GM18519 (cell line): ENCODE measurements at regions not wholly inside any gene's neighbourhood (a gene's known extent, or its start where the extent isn't known, plus 50 kb on each side); places are given as distances from the start of the nearest gene placed in this dataset.

Experiments used
- ATAC-seq: cut with Tn5 transposase; IDR thresholded peaks from one replicate; pipeline ENCODE4 v1.9.1; 2021; ENCODE audit warnings: mild to moderate bottlenecking, moderate library complexity; ENCODE audit not compliant: unreplicated experiment, low FRiP score

DNA sequence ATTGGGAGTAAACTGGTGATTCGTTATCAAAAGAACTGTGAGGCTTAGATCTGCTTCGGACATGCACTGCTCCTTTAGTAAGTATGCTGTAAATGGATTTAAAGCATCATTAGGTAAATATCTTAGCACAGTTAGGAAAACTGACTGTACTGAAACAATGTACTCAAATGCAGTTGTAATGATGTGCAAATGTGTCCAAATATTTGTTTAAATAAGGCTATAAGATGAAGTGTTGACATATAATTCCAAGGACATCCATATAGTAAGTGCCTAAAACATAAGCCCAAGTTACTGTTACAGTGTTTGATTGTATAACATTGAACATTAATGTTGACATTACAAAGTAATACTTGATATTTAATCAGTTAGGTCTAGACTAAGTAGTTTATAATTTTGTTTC, 512.5 kb upstream of the CDH18 start:
- no peak for ATAC-seq

DNA sequence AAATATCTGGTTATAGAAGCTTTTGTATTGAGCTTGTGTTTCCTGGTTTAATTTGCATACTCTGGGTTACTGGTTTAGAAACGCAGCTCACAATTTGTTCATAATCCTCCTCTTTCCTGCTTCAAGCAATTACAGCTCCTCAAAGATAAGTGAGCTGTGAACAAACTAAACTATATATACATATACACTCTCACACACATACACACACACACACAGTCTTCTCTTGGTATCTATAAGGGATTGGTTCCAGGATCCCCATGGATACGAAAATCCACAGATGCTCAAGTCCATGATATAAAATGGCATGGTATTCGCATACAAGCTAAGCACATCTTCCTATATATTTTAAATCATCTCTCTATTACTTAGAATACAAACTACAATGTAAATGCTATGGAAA, 510.9 kb upstream of the CDH18 start:
- ATAC-seq, result no peak

DNA sequence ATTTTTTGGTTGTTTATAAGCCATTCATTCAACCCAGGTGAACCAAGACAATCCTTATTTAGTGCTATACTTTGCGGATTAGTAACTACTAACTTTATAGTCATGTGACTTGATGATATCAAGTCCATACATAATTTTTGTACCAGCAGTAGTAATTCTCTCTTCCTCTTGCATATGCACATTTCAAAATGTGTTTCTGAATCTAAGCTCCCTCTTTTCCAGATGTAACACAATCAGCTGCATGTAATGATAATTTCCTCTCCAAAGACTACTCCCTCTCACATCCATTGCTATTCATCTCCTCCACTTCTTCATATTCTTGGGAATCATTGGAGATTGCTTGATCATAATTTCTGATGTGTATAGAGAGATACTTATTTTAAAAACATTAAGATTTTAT, 510.1 kb upstream of the CDH18 start:
- ATAC-seq, result no peak

DNA sequence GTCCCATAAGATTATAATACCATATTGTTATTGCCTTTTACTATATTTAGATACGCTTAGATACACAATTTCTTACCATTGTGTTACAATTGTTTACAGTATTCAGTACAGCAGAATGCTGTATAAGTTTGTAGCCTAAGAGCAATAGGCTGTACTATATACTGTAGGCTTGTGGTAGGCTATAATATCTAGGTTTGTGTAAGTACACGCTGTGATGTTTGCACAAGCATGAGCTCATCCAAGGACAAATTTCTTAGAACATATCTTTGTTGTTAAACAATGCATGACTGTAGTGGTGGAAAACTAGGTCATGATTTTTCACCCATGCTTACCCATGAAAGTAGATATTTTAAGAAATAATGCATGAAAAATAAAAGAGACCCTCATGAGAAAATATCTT, 509.4 kb upstream of the CDH18 start:
- ATAC-seq, result no peak

DNA sequence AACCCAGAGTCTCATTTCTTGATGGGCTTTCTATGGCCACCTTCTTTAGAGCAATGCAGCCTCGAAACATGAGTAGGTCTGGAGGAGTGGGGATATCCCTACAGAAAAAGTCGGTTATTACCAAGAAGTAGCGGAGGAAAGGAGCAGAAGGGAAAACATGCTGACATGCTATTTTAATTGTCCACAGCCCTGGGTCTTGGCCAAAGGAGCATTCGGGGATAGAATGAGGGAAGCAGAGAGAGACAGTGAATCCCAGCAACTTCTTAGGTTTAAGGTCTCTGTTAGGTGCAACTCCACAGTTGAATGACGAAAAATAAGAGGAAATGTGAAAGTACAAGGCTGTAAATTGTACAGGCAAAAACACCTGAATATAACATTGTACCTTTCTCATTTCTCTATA, 506.7 kb upstream of the CDH18 start:
- ATAC-seq, result no peak

DNA sequence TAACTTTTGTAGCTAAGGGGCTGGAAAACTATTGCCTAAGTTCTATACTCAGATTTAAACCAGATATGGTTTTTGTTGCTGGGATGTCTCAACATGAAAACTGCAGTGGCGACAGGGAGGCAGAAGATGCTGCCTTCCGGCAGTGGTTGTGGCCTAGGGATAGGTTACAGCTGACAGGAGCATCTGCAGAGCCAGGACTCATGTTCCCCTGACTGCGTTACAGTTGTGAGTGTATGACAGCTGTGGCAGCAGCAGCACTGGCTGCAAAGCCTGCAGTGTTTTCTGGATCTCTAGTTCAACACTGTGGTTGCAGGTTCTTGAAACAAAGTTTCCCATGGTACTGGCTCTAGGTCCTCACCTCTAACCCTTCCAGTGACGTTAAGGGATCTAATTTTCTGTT, 498.8 kb upstream of the CDH18 start:
- no peak for ATAC-seq

DNA sequence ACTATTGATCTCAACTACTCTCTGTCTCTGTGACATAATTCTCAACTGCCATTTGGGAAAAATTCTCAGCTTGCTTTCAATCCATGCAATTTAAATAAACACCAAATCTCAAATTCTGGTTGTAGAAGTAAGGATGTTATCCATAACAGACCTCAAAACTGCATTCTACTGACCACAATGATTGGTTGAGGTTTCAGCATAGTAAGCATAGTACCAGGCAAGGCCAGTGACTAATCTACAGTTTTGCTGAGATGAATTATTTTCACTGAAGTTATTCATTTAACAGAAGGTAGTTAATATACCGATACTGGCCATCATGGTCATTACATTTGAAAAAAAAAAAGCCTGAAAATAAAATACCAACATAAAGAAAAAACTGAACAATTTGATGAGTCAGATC, 488.0 kb upstream of the CDH18 start:
- no peak for ATAC-seq

DNA sequence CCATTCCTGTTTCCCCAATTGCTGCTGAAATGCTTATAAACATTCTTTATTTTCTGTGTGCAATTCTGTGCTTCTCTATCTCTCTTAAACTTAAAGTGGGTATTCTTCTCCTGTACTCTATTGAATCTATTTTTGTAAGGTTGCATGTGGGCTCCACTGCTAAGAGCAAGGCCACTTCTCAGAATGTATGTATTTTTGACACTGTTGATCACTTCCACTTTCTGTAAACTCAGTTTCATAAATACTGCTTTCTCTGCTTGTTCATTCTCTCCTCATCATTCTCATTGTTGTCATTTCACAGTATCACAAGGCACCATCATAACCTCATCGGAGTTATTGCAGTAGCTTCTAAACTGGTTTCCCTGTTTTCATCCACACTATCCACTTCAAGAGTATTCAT, 483.0 kb upstream of the CDH18 start:
- no peak for ATAC-seq

DNA sequence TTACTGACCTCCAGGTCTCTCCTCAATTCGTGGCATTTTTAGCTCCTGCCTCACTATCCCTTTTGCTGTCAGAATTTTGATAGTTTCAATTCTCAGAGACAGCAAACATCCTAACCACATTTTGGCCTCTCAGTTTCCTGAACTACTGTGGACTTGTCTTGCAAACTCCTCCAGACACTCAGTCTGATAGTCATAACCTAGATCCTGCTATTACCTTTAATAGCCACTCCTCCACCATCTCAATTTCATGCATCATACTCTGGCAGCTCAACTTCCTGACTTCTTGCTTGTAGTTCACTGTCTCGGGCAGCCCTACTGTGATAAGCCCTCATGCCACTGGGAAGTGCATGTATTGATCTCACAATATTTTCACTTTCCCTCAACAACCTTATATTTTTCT, 481.8 kb upstream of the CDH18 start:
- ATAC-seq, result no peak

DNA sequence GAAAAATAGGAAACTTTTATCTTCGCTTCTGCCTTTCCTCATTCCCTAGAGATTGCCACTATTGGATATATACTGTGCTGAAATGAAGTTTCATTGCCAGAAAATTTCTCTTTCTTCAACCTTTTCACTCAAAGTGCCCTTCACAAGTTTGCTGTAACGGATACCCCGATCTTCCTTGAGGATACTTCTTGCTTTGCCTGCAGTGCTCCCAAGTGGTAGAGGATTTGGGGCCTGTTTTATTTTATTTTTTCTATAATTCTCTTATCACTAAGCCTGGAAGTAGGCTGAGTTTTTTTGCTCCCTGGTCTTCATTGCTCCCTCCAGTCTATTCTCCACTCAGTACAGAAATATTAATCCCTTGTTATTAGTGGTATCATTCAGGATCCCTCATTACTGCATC, 481.4 kb upstream of the CDH18 start:
- no peak for ATAC-seq

DNA sequence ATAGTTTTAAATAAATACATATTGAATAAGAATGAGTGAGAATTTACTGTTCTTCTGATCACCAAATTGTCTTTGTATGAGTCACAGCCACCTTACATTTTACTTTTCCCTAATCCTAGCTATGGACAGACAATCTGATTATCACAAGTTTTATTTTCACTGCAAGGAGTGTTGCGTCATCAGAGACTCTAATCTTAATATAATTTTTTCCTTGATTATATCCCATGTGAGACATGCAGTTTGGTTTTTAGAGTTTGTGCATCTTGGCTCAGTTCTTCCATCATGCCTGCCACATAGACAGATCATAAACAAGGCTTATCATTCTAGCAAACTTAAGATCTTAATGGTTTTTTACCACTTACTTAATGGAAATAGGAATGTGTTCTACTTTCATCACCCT, 478.5 kb upstream of the CDH18 start:
- ATAC-seq, result no peak

DNA sequence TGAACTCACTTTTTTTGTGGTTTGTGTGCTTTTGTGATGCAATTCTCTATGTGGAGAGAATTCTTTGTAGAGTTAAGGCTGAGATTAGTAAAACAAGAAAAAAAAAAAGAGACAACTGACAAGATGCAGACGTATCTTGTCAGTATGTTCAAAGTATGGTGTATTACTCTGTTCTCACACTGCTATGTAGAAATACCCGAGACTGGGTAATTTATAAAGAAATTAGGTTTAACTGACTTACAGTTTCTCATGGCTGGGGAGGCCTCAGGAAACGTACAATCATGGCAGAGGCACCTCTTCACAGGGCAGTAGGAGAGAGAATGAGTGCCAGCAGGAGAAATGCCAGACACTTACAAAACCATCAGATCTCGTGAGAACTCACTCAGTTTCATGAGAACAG, 475.2 kb upstream of the CDH18 start:
- ATAC-seq, result no peak

DNA sequence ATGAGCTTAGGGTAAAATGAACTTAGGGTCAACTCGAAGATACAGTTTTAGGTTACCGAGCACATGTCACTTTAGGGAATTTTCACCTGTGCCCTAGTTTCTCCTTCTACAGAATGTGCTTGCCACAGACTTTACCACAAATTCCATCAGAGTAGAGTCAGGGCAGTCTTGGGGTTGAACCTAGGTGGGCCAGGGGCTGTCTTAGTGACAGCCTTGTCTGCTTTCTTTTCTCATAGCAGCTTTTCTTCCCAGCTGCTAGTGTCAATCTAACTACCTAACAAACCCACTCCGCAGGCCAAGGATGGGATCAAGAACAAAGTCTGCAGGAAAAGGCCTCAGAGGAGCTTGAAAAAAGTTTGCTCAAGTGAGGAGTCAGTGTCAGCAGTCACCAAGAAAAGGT, 458.1 kb upstream of the CDH18 start:
- no peak for ATAC-seq

DNA sequence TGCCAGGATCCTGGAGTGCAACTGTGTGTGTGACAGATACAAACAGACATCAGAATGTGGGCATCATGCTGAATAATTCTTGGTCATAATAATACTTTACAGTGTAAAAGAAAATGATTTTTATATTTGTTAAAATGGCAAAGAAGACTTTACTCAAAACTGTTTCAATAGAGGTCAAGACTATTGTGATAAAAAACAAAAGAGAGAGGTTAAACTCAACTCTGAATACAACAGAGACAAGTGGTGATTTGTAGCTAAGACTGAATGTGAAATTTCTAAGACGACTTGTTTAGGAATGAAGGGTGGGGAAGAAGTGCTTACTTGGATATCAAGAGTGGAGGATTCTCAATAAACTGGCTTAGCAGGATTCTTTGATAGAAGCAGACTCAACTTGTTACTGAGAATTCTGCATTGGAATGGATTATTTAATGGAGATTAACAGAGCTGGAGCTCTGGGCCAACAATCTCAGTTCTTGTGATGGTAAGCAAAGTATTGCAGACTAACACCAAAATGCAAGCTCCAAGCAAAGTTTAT, 457.4 kb upstream of the CDH18 start:
- ATAC-seq, result no peak

DNA sequence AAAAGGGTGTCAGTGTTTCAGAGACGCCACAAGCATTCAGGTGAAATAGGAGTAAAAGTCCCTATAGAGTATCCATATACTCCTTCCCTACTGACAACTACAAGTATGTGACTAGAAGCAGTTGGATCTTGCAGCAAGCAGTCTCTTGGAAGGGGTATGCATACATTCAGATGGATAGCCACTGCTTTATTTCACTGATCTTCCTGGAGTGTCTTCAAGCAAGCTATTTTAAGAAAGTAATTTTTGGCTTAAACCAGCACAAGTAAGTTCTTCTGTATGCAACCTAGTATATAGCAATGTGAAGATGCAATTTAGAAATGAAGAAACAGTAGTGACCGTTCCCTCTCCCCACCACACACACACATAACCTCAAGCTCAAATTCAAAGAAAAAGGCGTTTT, 446.8 kb upstream of the CDH18 start:
- no peak for ATAC-seq

DNA sequence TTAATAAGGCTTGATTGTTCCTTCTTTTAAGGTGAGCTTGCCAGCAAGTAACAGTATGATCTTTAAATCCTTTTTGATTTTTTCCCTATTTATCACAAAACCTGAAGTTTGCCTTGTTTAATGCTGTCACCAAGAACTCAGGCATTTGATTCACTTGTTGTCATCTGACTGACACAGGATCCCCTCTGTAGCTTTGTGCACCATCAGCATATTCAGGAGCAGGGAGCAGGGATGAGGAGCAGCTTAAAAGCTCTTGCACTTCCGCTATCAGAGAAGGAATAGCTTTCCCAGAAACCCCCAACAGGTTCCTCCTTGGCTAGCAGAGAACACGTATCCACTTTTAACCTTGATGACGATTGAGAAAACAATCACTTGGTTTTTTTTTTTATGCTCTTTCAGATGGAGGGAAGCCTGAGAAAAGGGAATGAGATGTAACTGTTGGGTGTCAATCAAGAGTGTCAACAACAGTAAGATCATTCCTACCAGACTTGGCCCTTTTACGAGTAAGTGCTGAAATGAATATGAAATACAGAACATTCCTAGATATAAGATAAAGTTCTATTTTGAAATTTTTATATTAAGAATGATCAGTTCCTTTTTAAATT, 433.1 kb upstream of the CDH18 start:
- no peak for ATAC-seq
